Activated B cell treated with CpG ODN at 0.5 μM for 24 hours (primary cell): ENCODE measurements at regions not wholly inside any gene's neighbourhood (a gene's known extent, or its start where the extent isn't known, plus 50 kb on each side); places are given as distances from the start of the nearest gene placed in this dataset.
"Not testable (repeated sequence)": the region's sequence is repeated elsewhere in the genome, so short reads cannot be mapped to it uniquely, and the experiment has no call there.

ENCODE experiments used
- ATAC-seq: fragments of 200-7000 bp; cut with Tn5 transposase; one replicate; pipeline ENCODE4 v1.10.0; 2021; ENCODE audit warnings: low read depth, mild to moderate bottlenecking, moderate library complexity
- CTCF ChIA-PET: fragments of 350-600 bp; sonication (Branson Sonifier 250); formaldehyde crosslinking; loops from one replicate; lab custom pipeline; 2021; ENCODE audit warnings: antibody characterized with exemption; lab: Charles Lee
- POLR2A ChIA-PET: fragments of 350-600 bp; sonication (Branson Sonifier 250); formaldehyde crosslinking; loops from one replicate; lab custom pipeline; 2021; ENCODE audit warnings: antibody characterized with exemption; lab: Charles Lee
- DNase-seq: peaks from one replicate; pipeline ENCODE4 v3.0.0; 2022
- H3K27ac Mint-ChIP-seq: one replicate; pipeline ENCODE4 v1.8.0; 2020; ENCODE audit warnings: mixed read lengths
- H3K27me3 Mint-ChIP-seq: one replicate; pipeline ENCODE4 v1.8.0; 2021; ENCODE audit warnings: mixed read lengths
- H3K36me3 Mint-ChIP-seq: one replicate; pipeline ENCODE4 v1.8.0; 2021; ENCODE audit warnings: low read depth, mixed read lengths
- H3K4me1 Mint-ChIP-seq: one replicate; pipeline ENCODE4 v1.8.0; 2021; ENCODE audit warnings: mixed read lengths
- H3K4me3 Mint-ChIP-seq: one replicate; pipeline ENCODE4 v1.8.0; 2020; ENCODE audit warnings: mild to moderate bottlenecking, mixed read lengths
- H3K9me3 Mint-ChIP-seq: one replicate; pipeline ENCODE4 v1.8.0; 2020; ENCODE audit warnings: mixed read lengths
- intact Hi-C: fragments of 100-400 bp; cut with micrococcal nuclease; formaldehyde crosslinking; loops from one replicate; pipeline ENCODE4 v1.15.1; 2024
- TF ChIP-seq, protein P1 (sequence below): fragments of 200-600 bp; IDR thresholded peaks from one replicate; pipeline ENCODE4 v1.8.0; 2022; ENCODE audit warnings: antibody characterized with exemption, mild to moderate bottlenecking

DNA sequence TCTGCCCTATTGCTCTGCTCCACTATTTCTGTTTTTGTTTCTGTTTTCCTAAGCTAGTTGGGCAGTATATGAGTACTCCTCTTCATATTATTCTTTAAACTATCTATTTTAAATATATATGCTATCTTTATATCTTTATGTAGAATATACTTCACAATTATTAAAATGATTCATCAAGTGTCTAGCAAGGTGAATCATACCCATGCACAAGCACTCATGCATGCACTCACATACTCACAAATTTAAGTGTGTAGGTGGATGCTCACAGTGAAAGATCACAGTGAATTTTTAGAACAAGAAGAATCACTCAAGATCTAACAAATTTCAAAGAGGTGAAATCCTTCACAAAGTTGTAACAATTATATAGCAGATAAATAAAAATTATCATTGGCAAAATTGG is 435.6 kb upstream of the SLITRK5 start:
- TF ChIP-seq, protein P1, sequence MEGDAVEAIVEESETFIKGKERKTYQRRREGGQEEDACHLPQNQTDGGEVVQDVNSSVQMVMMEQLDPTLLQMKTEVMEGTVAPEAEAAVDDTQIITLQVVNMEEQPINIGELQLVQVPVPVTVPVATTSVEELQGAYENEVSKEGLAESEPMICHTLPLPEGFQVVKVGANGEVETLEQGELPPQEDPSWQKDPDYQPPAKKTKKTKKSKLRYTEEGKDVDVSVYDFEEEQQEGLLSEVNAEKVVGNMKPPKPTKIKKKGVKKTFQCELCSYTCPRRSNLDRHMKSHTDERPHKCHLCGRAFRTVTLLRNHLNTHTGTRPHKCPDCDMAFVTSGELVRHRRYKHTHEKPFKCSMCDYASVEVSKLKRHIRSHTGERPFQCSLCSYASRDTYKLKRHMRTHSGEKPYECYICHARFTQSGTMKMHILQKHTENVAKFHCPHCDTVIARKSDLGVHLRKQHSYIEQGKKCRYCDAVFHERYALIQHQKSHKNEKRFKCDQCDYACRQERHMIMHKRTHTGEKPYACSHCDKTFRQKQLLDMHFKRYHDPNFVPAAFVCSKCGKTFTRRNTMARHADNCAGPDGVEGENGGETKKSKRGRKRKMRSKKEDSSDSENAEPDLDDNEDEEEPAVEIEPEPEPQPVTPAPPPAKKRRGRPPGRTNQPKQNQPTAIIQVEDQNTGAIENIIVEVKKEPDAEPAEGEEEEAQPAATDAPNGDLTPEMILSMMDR = no peak
- intact Hi-C loops = no loop called here
- ATAC-seq (no peak), DNase-seq (no peak)
- no peaks in the 10 kb centered on the region for H3K4me1 Mint-ChIP-seq
- ChIA-PET CTCF (no interaction called here), POLR2A (no interaction called here)
- H3K27ac Mint-ChIP-seq = no peak overlapping the region
- peaks cover 8% of the 10 kb centered on the region for H3K9me3 Mint-ChIP-seq
- no peak overlapping the region for H3K4me3 Mint-ChIP-seq
- H3K36me3 Mint-ChIP-seq = no peaks in the 10 kb centered on the region
- no peaks in the 10 kb centered on the region for H3K27me3 Mint-ChIP-seq

DNA sequence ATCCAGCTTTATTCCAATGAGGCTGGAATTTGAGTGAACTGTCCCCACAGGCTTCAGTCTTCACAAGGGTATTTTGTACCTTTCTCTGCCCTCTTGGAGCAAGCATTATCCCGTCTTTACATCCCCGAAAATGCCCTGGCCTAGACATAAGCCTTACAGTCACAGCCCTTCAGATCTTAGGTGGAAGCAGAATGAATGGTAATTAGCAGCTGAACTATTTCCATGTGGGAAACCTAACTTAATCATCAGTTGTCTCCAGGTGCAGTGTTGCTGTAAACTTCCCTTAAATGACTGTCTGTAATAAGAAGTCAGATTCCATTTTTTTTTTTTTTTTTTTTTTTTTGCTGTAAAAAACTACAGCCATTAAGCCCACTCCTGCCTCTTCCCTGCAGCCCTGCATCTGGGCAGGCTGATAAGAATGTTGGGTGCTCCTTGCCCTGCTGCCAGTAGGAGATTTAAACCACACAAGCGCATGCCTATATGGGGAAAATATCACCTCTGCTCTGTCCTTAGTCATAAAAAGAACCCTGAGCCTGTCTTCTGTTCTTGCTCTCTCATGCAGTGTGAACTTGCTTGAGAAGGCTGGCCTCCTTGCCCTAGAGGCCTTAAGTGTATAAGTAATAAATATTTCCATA is 426.8 kb upstream of the SLITRK5 start:
- Mint-ChIP-seq H3K36me3 (no peaks in the 10 kb centered on the region), H3K27me3 (no peaks in the 10 kb centered on the region), H3K4me1 (no peaks in the 10 kb centered on the region), H3K4me3 (no peak overlapping the region), H3K9me3 (no peaks in the 10 kb centered on the region), H3K27ac (no peak overlapping the region)
- intact Hi-C loops = no loop called here
- no peak for ATAC-seq
- TF ChIP-seq, protein P1 = no peak
- POLR2A ChIA-PET = no interaction called here
- CTCF ChIA-PET = no interaction called here
- DNase-seq = no peak

DNA sequence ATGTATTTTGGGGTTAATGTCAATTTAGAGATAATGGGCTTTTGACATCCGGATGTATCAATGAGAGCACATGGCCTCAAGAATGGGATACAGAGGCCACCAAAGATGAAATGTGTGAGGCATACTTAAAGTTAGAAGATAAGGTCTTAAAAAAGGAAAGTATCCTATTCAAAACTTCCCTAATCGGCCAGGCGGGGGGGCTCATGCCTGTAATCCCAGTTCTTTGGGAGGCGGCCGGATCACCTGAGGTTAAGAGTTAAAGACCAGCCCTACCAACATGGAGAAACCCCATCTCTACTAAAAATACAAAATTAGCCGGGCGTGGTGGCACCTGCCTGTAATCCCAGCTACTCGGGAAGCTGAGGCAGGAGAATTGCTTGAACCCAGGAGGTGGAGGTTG is 421.3 kb upstream of the SLITRK5 start:
- POLR2A ChIA-PET, H3K9me3 Mint-ChIP-seq, H3K4me1 Mint-ChIP-seq, CTCF ChIA-PET, ATAC-seq, H3K27ac Mint-ChIP-seq, H3K4me3 Mint-ChIP-seq, intact Hi-C loops, H3K36me3 Mint-ChIP-seq, H3K27me3 Mint-ChIP-seq, DNase-seq: not testable (repeated sequence)

DNA sequence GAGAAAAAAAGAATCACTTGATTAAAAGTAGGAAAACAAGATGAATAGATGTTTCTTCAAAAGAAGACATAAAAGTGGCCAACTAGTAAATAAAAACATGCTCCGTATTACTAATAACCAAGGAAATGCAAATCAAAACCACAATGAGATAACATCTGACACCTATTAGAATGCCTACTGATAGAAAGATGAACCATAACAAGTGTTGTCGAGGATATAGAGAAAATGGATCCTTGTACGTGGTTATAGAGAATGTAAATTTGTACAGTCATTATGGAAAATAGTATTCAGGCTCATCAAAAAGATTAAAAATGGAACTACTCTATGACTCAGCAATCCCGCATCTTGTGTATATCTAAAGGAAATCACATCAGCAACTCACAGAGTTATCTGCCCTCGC is 415.8 kb upstream of the SLITRK5 start:
- no peak overlapping the region for H3K4me3 Mint-ChIP-seq
- H3K4me1 Mint-ChIP-seq = no peaks in the 10 kb centered on the region
- H3K9me3 Mint-ChIP-seq = peaks cover 7% of the 10 kb centered on the region
- intact Hi-C loops = no loop called here
- DNase-seq (no peak), ATAC-seq (no peak)
- ChIA-PET CTCF (no interaction called here), POLR2A (no interaction called here)
- no peaks in the 10 kb centered on the region for H3K36me3 Mint-ChIP-seq
- TF ChIP-seq, protein P1 = no peak
- H3K27ac Mint-ChIP-seq = no peak overlapping the region
- no peaks in the 10 kb centered on the region for H3K27me3 Mint-ChIP-seq

DNA sequence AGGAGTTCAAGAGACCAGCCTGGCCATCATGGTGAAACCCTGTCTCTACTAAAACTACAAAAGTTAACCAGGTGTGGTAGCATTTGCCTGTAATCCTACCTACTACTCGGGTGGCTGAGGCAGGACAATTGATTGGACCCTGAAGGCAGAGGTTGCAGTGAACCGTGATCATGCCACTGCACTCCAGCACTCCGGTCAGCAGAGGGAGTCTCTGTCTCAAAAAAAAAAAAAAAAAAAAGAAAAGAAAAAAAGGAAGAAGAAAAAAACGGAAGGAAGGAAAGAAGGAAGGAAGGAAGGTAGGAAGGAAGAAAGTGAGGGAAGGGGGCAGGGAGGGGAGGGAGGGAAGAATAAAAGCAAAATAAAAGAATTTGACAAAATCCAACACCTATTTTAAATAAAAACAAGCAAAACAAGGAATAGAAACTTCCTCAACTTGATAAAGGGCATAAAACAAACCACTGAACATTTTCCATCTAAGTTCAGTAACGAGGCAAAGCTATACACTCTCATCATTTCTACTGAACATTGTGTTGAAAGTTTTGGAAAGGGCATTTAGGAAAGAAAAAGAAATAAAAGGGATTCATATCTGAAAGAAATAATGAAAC is 411.6 kb upstream of the SLITRK5 start:
- no peak for DNase-seq
- ChIA-PET POLR2A (no interaction called here), CTCF (no interaction called here)
- Mint-ChIP-seq H3K4me3 (no peak overlapping the region), H3K4me1 (no peaks in the 10 kb centered on the region), H3K36me3 (no peaks in the 10 kb centered on the region), H3K9me3 (peaks cover 9% of the 10 kb centered on the region), H3K27ac (no peak overlapping the region), H3K27me3 (no peaks in the 10 kb centered on the region)
- intact Hi-C loops = no loop called here
- no peak for ATAC-seq
- TF ChIP-seq, protein P1 = no peak
